ENCODE measurements at regions not wholly inside any gene's neighbourhood (a gene's known extent, or its start where the extent isn't known, plus 50 kb on each side); places are given as distances from the start of the nearest gene placed in this dataset.

DNA sequence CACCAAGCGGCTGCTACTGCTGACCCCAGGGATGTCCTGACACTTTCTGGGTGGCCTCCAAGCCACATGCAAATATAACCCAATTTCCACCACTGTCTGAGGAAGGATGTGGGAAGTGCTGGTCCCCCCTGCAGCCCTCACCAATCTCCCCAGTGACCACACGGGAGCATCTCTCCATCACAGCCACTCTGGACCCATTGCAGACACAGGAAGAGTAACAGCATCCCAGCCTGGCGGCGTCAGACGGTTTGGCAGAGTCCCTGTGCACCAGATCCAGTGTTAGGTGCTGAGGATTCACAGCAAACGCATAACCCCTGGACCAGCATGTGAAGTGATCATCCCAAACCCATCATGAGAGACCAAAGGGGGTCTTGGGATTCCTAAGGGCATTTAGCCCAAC, 163.7 kb upstream of the TNRC6C start:
- TF ChIP-seq, protein P1, sequence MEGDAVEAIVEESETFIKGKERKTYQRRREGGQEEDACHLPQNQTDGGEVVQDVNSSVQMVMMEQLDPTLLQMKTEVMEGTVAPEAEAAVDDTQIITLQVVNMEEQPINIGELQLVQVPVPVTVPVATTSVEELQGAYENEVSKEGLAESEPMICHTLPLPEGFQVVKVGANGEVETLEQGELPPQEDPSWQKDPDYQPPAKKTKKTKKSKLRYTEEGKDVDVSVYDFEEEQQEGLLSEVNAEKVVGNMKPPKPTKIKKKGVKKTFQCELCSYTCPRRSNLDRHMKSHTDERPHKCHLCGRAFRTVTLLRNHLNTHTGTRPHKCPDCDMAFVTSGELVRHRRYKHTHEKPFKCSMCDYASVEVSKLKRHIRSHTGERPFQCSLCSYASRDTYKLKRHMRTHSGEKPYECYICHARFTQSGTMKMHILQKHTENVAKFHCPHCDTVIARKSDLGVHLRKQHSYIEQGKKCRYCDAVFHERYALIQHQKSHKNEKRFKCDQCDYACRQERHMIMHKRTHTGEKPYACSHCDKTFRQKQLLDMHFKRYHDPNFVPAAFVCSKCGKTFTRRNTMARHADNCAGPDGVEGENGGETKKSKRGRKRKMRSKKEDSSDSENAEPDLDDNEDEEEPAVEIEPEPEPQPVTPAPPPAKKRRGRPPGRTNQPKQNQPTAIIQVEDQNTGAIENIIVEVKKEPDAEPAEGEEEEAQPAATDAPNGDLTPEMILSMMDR (IDR thresholded peaks at IDR 0.05), result no peak
- TF ChIP-seq ZFX (IDR thresholded peaks at IDR 0.05; ENCODE audit: borderline replicate concordance), result no peak

Measured in 22Rv1 (cell line).